Left cardiac atrium (tissue), 4 donors: ENCODE measurements at regions not wholly inside any gene's neighbourhood (a gene's known extent, or its start where the extent isn't known, plus 50 kb on each side); places are given as distances from the start of the nearest gene placed in this dataset.
"Not testable (repeated sequence)": the region's sequence is repeated elsewhere in the genome, so short reads cannot be mapped to it uniquely, and the experiment has no call there.

Source experiments
- ATAC-seq, 2 donors: fragments of 200-7000 bp; cut with Tn5 transposase; one replicate each; pipeline ENCODE4 v1.9.1; 2020; ENCODE audit warnings: mild to moderate bottlenecking in 2 of 2, moderate library complexity in 2 of 2
- DNase-seq: peaks from one replicate; pipeline ENCODE4 v3.0.0-alpha.2; 2020
- intact Hi-C, 2 donors: fragments of 100-400 bp; cut with DNase I; formaldehyde crosslinking; loops; one replicate each; pipeline versions ENCODE4 v1.14.1 to v1.15.1; 2022 to 2023
- donor health status: DM: no; HTN: yes; CAD: no.
- donor health status: DM: no; HTN: yes; CAD: no; lungs with severe emphysema.
- donor health status: DM: yes; HTN: yes; CAD: no.
- donor health status: Dilated cardiomyopathy.

DNA sequence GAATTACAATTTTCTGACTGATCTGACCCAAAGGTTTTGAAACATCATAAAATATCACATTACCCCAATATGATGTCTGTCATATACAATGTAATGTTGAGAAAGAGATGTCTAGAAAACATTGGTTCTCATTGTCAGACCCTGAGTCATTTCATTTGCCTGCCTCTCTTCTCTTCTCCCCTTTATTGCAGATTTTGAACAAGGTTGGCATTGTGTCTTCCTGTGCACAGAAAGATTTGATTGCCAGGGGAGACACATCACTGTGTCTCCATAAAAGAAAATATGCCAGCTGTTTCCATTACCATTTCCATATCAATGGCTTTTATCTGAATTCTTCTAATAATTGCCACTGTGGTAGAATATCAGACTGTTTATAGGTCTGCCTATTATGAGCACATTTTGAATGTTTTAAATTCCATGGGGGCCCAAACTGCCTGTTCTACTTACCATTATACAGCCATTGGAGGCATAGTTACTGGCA, 65.6 kb downstream of the IFI44 start:
- ATAC-seq (no peak), DNase-seq (no peak)
- intact Hi-C loops, result no loop called here

- intact Hi-C loops, result no loop called here
- DNase-seq (no peak), ATAC-seq (no peak)
These were observed 66.6 kb downstream of the IFI44 start for GRCh38 chr1:78716186-78716585.

DNA sequence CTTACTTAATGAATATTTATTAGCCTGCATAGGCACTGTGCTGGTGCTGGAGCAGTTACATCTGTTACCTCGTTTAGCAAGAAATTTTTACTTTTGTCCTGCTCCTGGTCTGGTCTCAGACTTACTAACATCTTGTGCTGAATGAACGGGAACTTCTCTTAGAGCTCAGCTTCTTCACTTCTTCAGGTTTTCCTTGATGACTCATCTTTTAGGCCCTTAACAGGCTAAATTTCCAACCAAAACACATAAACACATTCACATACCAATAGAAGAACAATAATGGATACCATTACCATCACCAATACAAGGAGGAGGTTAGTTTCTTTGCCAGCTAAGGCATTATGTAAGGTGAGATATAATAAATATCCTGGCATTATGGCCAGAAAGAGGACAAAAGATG, 68.9 kb downstream of the IFI44 start:
- no peak for ATAC-seq
- no peak for DNase-seq
- intact Hi-C loops, result no loop called here

GRCh38 chr1:78721136-78721535, 71.5 kb downstream of the IFI44 start:
- ATAC-seq (no peak), DNase-seq (no peak)
- intact Hi-C loops, result no loop called here

DNA sequence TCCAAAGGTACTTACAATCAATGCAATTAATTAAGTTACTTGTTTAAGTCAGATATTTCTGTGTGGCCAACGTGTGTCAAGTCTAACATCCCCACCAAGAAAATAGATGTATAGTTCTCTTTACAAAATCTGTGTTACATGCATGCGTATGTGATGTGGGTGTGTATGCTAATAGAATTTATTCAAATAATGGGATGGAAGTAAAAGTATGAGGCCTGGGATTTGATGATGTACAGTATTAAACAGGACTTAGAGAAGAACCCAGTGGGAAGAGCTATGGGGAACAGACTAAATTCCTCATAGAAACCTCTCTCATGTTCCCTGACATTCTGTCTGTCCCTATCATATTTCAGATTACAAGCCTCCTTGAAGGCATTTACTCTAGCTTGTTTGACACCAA, 72.5 kb downstream of the IFI44 start:
- intact Hi-C loops, result no loop called here
- ATAC-seq, result no peak
- DNase-seq, result no peak

GRCh38 chr1:78722521-78722920, 72.9 kb downstream of the IFI44 start:
- ATAC-seq (no peak), DNase-seq (no peak)
- intact Hi-C loops, result no loop called here

DNA sequence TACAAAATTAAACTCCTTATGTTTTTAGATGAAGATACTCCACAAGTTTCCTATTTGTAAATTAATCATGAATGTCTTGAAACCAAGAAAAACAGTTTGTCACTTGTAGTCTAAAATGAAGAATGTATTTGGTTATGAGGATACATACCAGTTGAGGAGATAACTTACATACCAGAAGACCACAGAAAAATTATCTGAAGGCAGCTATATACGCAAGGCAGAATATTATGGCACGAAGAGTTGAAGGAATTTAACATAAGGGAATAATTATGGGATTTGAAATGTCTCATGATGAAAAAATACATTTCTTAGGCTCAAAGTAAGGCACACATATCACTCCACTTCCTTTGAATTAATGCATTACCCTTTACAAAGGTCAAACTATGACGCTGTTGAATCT, 73.3 kb downstream of the IFI44 start:
- intact Hi-C loops, result no loop called here
- ATAC-seq (no peak), DNase-seq (no peak)

DNA sequence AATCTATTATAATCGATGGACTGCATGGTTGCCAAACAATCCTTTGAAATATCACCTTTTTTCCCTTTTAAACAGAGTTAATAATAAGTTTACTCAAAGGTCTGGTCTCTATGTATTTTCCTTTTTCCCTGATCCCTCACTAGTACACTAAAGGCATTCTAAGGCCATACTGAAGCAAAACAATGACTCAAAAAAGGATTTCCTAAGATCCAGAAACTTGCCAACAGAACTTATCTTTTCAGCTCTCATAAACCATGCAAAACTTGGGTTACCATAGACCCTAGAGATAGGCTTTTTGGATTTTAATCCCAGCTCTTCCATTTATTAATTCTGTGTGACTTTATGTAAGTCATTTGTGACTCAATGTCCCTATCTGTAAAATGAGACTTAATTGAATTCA, 77.1 kb downstream of the IFI44 start:
- intact Hi-C loops, result no loop called here
- ATAC-seq (no peak), DNase-seq (no peak)

DNA sequence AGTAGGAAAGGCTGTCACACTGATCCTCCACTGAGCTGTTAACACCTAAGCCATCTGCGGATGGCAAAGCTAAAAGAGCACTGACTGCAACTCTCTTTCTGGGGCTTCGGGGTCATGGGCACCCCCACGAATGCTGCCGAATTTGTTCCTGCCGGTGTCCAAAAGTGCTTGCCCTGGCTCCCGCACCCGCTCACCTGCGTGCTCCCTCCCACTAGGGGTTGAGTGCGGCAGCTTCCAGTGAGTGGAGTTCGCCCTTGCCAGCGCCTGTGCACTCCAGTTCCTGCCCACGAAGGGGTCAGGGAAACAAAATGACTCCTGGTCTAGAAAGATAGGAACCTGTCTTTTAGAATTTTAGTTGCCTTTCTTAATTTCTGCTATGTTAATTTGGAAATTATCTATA, 78.7 kb downstream of the IFI44 start:
- intact Hi-C loops, result no loop called here
- no peak for ATAC-seq
- no peak for DNase-seq

DNA sequence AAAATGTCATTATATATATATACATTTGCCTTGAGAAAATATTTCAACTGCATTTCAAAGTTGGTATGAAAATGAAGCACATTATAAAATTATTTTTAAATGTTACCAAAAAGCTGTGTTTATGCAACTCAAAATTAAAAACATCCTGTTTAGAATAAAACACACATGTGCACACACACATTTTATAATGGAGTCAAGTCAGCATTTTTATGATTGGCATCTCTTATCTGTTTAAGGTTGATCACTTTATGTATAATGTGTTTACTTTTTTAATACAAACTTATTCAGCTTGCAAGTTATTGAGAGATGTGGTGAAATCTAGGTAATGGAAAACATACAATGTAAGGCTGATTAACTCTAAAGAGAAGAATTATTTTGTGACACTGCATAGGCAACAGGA, 80.4 kb downstream of the IFI44 start:
- DNase-seq (no peak), ATAC-seq (no peak)
- intact Hi-C loops, result no loop called here

DNA sequence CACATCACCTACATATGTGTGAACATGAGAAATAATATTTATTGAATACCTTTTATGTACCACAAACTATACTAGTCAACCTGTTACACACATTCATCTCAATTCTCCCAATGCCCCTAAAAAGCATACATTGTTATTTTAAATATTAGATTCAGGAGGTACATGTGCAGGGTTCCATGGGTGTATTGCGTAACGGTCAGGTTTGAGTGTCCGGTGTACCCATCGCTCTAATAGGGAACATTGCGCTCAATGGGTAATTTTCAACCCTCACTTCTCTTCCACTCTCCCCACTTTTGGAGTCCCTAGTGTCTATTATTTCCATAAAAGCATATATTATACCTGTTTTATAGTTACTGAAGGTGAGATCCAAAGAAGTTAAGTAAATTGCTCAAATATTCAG, 82.0 kb downstream of the IFI44 start:
- DNase-seq (no peak), ATAC-seq (no peak)
- intact Hi-C loops, result no loop called here

DNA sequence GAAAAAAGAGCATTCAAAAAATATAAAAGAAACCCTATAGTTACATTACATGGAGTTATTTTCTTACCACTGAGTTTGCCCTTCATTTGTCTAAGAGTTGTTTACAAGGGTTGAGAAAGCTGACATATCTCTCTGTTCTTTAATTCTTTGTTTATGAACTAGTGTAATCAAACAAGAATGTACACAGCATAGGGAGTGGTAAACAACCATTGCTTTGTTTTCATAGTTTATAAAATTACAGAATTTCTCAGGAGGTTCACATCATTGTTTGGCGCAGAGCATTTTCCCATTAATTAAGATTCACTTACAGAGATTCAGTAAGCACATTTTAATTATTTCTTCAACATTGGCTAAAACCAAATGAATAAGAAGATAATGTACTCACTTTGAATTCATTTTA, 87.6 kb downstream of the IFI44 start:
- DNase-seq, result no peak
- ATAC-seq, result no peak
- intact Hi-C loops, result no loop called here

DNA sequence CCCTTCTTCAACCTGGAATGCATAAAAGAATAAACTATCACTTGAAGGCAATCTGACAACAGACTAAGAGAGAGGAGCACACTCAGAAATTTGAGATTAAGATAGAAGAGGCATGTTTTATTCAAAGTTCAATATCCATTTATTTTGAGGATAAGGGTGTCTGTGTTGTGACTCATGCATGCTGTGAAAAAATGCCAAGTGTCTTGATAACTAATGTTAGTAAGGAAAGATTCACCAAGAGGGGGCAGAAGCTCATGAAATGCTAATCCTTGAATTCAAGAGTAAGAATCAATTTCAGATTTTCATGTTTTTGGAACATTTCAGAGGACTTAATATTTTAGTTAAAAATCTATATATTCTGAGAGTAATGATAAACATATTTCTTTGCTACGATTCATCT, 94.0 kb downstream of the IFI44 start:
- intact Hi-C loops, result no loop called here
- DNase-seq, result no peak
- no peak for ATAC-seq

DNA sequence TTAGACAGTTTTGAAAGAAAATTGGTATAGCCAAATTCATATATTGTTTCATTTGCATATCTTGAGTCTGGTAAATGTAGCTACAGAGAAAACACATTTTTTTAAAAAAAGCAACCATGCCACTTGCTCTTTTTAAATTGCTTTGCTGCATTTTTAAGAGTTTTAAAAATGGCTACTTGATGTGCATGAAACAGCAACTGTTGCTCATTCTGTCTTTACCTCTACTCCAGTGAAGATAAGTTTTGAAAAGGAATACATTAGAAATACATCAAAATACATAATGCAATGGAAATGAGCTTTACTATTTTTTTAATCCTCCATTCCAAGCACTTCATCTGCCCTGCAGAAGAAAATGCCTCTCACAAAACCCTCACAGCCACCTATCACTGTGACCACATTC, 95.5 kb downstream of the IFI44 start:
- intact Hi-C loops, result no loop called here
- no peak for DNase-seq
- ATAC-seq, result no peak

DNA sequence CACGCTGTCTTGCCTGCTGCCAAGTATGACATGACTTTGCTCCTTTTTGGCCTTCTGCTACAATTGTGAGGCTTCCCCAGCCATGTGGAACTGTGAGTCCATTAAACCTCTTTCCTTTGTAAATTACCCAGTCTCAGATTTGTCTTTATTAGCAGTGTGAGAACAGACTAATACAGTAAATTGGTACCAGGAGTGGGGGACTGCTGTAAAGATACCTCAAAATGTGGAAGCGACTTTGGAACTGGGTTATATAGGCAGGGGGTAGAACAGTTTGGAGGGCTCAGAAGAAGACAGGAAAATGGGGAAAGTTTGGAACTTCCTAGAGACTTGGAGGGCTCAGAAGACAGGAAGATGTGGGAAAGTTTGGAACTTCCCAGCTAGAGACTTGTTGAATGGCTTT, 104.0 kb downstream of the IFI44 start:
- DNase-seq, intact Hi-C loops, ATAC-seq: not testable (repeated sequence)

GRCh38 chr1:78755986-78756385, 106.4 kb downstream of the IFI44 start:
- intact Hi-C loops, result no loop called here
- DNase-seq (no peak), ATAC-seq (no peak)

GRCh38 chr1:78758506-78758905, 108.9 kb downstream of the IFI44 start:
- ATAC-seq, result no peak
- intact Hi-C loops, result no loop called here
- no peak for DNase-seq

DNA sequence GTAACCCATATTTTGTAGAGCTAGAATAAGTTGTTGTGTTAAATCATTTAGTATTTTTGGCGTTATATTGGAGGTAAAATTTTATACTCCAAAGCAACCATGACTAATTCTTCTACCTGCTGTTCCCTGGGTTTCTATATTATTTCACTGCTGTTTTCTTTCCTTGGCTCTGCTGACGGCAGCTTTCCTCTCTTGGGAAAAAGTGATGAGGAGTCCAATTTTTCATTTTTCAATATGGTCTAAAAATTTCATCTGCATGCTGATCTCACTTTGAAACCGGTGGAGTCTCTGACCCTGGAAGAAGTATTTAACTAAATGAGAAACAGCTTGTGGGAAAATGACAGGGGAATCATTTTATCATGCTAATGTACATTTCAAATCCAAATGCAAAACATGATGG, 110.2 kb downstream of the IFI44 start:
- ATAC-seq (no peak), DNase-seq (no peak)
- intact Hi-C loops, result no loop called here

DNA sequence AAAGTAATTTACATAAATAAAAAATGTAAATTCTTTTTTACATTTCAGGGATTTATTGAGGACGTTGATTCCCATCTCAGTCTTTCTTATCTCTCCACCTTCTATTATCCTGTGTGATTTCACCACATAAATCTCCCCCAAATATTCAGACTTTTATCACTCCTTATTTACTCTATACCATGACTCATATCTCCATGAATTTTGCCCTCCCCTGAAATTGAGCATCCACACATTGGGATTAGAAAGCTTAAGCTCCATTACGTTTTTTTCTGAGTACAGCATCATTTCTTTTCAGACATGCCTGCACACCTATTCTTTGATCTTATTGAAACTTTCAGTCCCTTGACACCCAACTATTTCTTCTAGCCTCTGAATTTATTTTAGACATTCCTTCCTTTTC, 111.2 kb downstream of the IFI44 start:
- intact Hi-C loops, result no loop called here
- ATAC-seq (no peak), DNase-seq (no peak)

DNA sequence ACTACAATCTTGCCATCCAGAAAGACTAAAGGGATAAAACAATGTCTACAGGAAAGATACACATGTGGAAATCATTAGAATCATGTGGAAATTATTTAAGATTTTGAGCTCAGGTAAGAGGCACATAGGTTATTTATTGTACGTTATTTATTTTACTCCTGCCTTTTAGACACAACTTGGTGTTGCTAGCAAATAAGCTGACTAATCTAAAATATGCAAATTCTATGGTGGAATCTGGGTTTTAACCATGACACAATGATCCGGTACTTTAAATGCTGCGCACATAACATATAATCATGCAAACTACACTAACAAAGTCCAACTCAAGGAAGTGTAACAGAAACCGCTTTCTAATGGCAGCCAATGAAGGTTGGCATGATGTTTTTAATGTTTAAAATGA, 112.5 kb downstream of the IFI44 start:
- intact Hi-C loops, result no loop called here
- no peak for ATAC-seq
- no peak for DNase-seq

DNA sequence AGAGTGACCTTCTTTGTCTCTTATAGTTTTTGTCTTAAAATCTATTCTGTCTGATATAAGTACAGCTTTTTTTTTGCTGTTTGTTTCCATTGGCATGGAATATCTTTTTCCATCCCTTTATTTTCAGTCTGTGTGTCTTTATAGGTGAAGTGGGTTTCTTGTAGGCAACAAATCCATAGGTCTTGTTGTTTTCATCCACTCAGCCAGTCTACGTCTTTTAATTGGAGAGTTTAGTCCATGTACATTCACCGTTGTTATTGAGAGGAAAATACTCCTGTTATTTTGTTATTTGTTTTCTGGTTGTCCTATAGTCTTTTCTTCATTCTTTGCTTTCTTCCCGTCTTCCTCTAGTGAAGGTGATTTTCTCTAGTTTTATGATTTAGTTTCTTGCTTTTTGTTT, 115.9 kb downstream of the IFI44 start:
- DNase-seq (no peak), ATAC-seq (no peak)
- intact Hi-C loops, result no loop called here

DNA sequence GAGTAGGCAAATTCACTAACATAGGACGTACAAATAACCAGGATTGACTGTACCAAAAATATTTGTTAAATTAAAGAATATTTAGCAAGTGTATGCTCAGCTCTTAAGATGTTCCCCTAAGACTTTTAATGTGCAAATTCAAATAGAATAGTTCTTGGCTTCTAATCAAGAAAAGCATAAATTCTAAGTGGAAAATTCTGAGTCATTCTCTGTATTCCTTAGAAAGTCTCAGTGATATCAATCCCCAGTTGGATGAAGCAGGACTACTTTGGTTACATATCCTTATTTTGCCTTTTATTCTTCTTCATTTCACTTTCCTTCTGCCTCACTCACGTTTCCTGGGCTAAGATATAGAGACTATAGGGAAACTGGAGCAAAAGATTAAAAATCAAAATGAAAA, 130.2 kb downstream of the IFI44 start:
- no peak for DNase-seq
- intact Hi-C loops, result no loop called here
- no peak for ATAC-seq

DNA sequence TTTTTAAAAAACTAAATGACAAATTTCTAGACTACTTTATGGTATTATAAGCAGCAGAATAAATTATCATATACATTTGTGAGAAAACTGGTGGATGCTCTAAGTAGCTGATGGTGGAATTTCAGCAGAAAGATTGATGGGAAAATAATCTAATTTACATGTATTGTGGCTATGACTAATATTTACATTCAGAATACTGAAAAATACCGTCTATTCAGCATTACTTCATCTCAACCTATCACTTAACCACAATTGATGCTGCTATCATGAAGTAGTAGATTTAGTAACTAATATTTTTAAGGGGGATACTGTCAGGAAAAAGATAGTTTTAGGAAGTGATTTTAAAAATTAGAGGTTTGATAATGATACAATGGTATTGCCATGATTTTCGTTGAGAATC, 137.9 kb downstream of the IFI44 start:
- intact Hi-C loops, result no loop called here
- DNase-seq (no peak), ATAC-seq (no peak)
